ENCODE measurements at regions not wholly inside any gene's neighbourhood (a gene's known extent, or its start where the extent isn't known, plus 50 kb on each side); places are given as distances from the start of the nearest gene placed in this dataset.

DNA sequence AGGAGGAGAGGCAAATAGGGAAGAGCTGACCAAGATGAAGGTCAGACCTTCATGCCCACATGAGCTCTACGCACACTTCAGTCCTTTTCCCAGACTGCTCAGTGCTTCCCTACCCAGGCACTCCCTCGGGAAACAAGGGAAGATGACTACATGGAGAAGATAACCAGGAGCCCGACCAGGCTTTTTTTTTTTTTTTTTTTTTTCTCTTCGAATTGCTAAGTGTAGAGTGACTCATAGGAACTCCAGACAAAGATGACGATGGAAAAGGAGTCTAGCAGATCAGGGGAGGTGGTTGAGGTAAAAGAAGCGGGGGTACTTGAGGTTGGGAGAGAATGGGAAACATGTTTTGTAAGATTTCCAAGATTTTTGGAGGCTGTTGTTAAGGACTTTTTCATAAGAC is 526.1 kb downstream of the BNC2 start:
- Mint-ChIP-seq H3K9me3 (no peaks in the 10 kb centered on the region), H3K36me3 (no peaks in the 10 kb centered on the region), H3K27ac (no peak overlapping the region)
- DNase-seq (ENCODE audit: low spot score in 2 of 2) = no peak
- no peak for ATAC-seq

DNA sequence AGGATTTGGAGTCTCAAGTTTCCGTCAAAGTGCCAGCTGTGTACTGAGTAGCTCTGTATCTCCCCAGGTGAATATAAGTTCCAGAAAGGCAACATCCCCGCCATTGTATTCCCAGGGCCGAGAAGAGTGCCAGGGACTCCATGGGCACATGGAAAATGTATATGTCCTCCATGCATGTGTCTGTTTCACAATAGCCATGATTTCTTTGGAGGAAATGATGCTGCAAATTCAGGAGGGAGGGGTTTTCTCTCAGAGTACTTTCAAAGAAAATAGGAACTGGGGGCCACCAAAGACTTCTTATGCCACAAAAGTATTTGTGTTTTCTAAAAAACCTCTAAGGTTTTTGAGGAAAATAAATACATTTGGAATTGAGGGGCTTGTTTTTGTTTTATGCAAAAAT is 524.6 kb downstream of the BNC2 start:
- Mint-ChIP-seq H3K9me3 (no peaks in the 10 kb centered on the region), H3K36me3 (no peaks in the 10 kb centered on the region), H3K27ac (no peak overlapping the region)
- no peak for DNase-seq (ENCODE audit: low spot score in 2 of 2)
- no peak for ATAC-seq

DNA sequence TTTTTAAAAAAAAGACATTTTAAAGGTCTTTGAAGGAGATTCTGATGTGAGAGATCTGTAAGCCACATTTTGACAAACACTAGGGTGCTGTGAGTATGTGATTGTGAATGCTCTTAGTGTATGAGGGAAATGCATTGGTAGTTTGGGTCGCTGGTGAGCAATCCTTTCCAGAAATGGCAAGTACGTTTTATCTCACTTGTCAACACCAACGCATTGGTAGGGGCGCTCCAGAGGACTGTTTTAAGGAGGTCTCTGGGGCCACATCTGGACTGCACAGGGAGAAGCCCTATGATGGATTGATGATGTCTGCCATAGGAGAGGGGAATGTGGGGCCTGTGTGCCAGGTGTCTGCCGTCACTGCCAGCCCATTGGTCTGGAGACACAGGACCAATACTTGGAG is 522.6 kb downstream of the BNC2 start:
- DNase-seq (ENCODE audit: low spot score in 2 of 2) (no peak), ATAC-seq (no peak)
- Mint-ChIP-seq H3K27ac (no peak overlapping the region), H3K9me3 (no peaks in the 10 kb centered on the region), H3K36me3 (no peaks in the 10 kb centered on the region)

DNA sequence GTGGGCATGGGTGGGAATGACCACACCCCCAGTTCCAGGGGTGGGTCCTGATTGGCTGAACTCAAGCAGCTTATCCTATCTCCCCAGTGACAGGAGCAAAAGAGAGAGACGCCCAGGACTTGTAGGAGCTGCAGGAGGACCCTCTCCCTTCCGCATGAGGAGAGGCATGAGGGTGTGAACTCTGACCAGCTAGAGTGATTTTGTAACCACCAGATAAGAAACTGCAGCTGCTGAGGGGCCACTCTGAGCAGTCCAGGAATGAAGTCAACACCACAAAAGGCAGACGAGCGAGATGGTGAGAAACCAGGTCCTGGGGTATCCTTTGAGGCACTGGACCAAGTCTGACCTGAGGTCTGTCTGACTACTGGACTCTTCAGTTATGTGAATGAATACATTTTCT is 521.9 kb downstream of the BNC2 start:
- no peaks in the 10 kb centered on the region for H3K9me3 Mint-ChIP-seq
- H3K27ac Mint-ChIP-seq = no peak overlapping the region
- DNase-seq (ENCODE audit: low spot score in 2 of 2) (no peak), ATAC-seq (no peak)
- no peaks in the 10 kb centered on the region for H3K36me3 Mint-ChIP-seq

DNA sequence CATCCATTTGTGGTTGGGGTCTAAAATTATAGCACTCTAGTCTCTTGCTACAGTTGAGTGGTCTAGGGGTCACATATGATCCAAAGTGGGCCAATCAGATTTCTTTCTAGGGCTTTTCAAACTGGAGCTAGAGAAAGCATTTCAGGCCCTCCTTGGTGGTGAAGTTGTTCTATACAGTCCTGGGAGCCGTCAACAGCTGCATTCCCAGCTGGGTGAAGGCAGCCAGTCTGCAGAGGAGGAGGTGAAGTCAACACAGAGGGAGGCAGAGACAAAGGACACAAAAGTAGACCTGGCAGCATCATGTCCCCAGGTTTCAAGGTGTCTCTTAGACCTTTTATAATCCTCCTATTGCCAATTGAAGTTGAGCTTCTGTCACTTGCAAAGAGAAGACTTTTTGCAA is 518.2 kb downstream of the BNC2 start:
- no peaks in the 10 kb centered on the region for H3K9me3 Mint-ChIP-seq
- no peak overlapping the region for H3K27ac Mint-ChIP-seq
- DNase-seq (ENCODE audit: low spot score in 2 of 2) = no peak
- no peaks in the 10 kb centered on the region for H3K36me3 Mint-ChIP-seq
- no peak for ATAC-seq

DNA sequence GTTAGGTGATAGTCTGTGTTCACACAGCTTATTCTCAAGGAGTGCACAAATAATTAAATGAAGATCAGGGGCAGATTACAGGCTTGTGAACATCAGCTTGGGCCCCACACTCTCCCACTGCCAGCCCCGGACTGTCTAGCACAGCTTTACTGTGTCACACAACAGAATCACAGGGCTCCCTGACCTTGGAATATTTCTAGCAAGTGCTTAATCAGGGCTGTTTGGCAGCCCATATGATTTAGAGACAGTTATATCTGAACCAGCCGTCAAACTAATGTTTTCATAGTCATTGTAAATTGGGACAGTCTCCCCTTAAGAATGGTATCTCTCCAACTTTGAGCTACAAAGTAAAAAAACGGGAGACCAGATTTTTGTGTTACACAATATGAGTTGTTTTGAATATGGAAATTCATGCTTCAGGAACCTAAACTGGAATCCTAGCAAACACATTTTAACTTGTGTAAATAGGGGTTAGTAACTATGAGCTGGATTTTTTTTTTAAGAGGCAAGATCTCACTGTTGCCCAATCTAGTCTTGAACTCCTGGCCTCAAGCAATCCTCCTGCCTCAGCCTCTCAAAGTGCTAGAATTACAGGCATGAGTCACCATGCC is 517.6 kb downstream of the BNC2 start:
- no peak for DNase-seq (ENCODE audit: low spot score in 2 of 2)
- Mint-ChIP-seq H3K27ac (no peak overlapping the region), H3K36me3 (no peaks in the 10 kb centered on the region), H3K9me3 (no peaks in the 10 kb centered on the region)
- ATAC-seq = no peak

DNA sequence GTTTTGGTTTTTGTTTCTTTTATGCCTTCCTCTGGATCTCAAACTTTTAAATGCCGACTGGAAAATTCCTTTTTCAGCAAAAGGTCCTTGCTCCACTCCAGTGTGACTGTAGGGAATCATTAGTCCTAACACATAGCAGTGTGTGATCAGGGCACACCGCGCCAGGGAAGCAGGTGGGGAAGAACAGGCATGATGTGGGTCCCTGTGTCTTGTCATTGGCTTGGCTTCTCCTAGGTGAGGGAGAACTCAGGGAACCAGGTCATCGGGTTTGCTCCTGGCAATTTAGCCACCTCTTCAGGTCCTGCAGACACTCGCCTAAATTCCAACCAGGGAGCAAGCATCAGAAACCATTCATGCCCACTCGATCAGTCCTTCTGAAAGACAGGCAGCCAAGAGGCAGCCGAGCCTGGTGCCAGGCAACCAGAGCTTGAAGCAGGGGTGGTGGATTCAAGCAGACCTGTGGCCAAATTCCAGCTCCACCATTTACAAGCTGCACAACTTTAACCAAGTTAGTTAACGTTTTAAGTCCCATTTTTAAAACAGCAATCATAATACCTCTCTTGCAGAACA is 514.2 kb downstream of the BNC2 start:
- Mint-ChIP-seq H3K9me3 (peaks cover 3 to 4% of the 10 kb centered on the region in 2 donors), H3K36me3 (no peaks in the 10 kb centered on the region), H3K27ac (no peak overlapping the region)
- no peak for ATAC-seq
- no peak for DNase-seq (ENCODE audit: low spot score in 2 of 2)

DNA sequence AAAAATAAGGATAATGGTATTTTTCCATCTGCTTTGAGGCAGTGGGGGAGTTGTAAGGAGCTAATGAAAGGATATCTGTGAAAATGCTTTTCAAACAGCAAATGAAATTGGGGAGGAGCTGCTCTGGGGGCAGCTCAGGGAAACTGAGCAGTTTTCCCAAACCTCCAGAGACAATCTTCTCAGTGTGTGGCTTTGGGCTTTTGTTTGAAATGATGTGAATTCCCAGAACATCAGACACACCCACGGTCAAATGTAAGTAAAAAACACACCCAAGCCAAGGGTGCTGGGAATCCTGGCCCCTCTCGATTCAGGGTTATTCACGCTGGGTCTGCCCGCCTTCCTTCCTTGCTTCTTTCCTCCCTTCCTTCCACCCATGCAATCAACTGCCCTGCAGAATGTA is 512.6 kb downstream of the BNC2 start:
- H3K36me3 Mint-ChIP-seq = no peaks in the 10 kb centered on the region
- peaks cover 3 to 4% of the 10 kb centered on the region in 2 donors for H3K9me3 Mint-ChIP-seq
- no peak for DNase-seq (ENCODE audit: low spot score in 2 of 2)
- no peak for ATAC-seq
- H3K27ac Mint-ChIP-seq = no peak overlapping the region

DNA sequence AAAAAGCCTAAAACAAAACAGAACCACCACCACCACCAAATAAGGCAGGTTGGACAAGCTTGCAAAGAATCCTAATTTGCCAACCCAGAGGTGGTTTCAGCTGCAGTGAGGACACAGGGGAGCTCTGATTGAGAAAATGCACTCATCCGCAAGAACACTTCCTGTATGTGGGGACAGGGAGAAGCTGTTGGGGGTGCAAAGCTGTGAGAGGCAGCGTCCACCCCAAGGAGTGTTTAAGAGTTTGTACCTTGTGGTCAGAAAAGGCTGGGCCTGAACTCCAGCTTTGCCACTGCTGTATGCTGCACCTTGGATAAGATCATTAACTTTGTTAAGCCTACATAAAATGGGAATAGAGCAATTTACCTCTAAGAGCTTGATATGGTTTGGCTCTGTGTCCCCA is 511.7 kb downstream of the BNC2 start:
- peaks cover 3 to 4% of the 10 kb centered on the region in 2 donors for H3K9me3 Mint-ChIP-seq
- no peak for ATAC-seq
- no peak overlapping the region for H3K27ac Mint-ChIP-seq
- no peak for DNase-seq (ENCODE audit: low spot score in 2 of 2)
- H3K36me3 Mint-ChIP-seq = no peaks in the 10 kb centered on the region

Measured in activated naive CD4-positive, alpha-beta T cell treated with anti-CD3 and anti-CD28 coated beads, Interleukin-2, amount 50 U/mL, for 72 hours (primary cell).